ENCODE measurements at regions not wholly inside any gene's neighbourhood (a gene's known extent, or its start where the extent isn't known, plus 50 kb on each side); places are given as distances from the start of the nearest gene placed in this dataset.

DNA sequence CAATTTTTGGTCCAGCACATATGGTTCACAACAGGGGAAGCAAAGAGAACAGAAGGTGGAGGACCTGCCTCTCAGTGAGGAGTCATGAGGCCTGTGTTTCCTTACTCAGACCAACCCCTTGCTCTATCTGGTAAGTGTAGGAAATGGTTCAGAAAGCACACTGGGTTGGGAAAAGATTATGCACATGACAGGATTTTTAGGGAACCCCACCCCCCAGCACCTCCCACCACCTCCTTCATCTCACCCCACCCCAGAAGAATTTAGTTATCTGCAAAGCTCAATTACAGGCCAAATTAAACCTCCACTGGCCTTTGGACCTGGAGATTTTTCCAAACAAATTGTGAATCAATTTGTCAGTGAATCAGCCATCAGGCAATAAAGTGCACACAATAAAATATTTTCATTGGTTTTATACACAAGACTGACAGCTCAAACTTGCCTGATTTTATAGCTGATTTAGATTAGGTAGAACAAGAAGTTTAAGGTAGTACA, 132.8 kb downstream of the DACT1 start:
- TF ChIP-seq, protein P1, sequence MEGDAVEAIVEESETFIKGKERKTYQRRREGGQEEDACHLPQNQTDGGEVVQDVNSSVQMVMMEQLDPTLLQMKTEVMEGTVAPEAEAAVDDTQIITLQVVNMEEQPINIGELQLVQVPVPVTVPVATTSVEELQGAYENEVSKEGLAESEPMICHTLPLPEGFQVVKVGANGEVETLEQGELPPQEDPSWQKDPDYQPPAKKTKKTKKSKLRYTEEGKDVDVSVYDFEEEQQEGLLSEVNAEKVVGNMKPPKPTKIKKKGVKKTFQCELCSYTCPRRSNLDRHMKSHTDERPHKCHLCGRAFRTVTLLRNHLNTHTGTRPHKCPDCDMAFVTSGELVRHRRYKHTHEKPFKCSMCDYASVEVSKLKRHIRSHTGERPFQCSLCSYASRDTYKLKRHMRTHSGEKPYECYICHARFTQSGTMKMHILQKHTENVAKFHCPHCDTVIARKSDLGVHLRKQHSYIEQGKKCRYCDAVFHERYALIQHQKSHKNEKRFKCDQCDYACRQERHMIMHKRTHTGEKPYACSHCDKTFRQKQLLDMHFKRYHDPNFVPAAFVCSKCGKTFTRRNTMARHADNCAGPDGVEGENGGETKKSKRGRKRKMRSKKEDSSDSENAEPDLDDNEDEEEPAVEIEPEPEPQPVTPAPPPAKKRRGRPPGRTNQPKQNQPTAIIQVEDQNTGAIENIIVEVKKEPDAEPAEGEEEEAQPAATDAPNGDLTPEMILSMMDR (IDR thresholded peaks at IDR 0.05; ENCODE audit: low read depth, low read length, poor library complexity, severe bottlenecking) = no peak
- TF ChIP-seq EZH2phosphoT487 (IDR thresholded peaks at IDR 0.05; ENCODE audit: borderline replicate concordance, low read length) = no peak

All from DOHH2 (cell line).